GM23338 (cell line): ENCODE measurements at regions not wholly inside any gene's neighbourhood (a gene's known extent, or its start where the extent isn't known, plus 50 kb on each side); places are given as distances from the start of the nearest gene placed in this dataset.

Source experiments
- EZH2 ChIP-seq: fragments of 200-600 bp; sonication (generic); IDR thresholded peaks from one replicate; pipeline ENCODE4 v1.8.0; 2017; ENCODE audit warnings: antibody characterized with exemption, mild to moderate bottlenecking, low read depth; ENCODE audit not compliant: unreplicated experiment
- EZH2phosphoT487 ChIP-seq: fragments of 200-600 bp; sonication (generic); IDR thresholded peaks from one replicate; pipeline ENCODE4 v1.8.1; 2018; ENCODE audit warnings: antibody characterized with exemption; ENCODE audit not compliant: unreplicated experiment
- JUNB ChIP-seq: IDR thresholded peaks from one replicate; pipeline ENCODE4 v1.6.1; 2016; ENCODE audit warnings: antibody characterized with exemption; ENCODE audit not compliant: unreplicated experiment
- NANOG ChIP-seq: IDR thresholded peaks from 2 replicates; pipeline ENCODE4 v1.6.1; 2016; ENCODE audit warnings: antibody characterized with exemption, borderline replicate concordance
- POLR2AphosphoS5 ChIP-seq: IDR thresholded peaks from 2 replicates; pipeline ENCODE4 v1.6.1; 2016; ENCODE audit warnings: antibody characterized with exemption, low read depth
- REST ChIP-seq: IDR thresholded peaks from one replicate; pipeline ENCODE4 v1.6.1; 2018; ENCODE audit warnings: antibody characterized with exemption; ENCODE audit not compliant: unreplicated experiment
- STAT1 ChIP-seq: IDR thresholded peaks from one replicate; pipeline ENCODE4 v1.6.1; 2016; ENCODE audit warnings: antibody characterized with exemption; ENCODE audit not compliant: unreplicated experiment
- ZNF331 ChIP-seq: fragments of 250-450 bp; sonication (Bioruptor Pico); IDR thresholded peaks from 2 replicates; pipeline ENCODE4 v1.5.0; 2020; ENCODE audit warnings: low read depth, mild to moderate bottlenecking, moderate library complexity
- ZNF462 ChIP-seq: fragments of 250-450 bp; sonication (Bioruptor Pico); IDR thresholded peaks from 2 replicates; pipeline ENCODE4 v1.5.0; 2020; ENCODE audit warnings: mild to moderate bottlenecking, moderate library complexity

- TF ChIP-seq ZNF462 (CRISPR knock-in tag) (no peak), REST (no peak), EZH2 (no peak), EZH2phosphoT487 (no peak), JUNB (no peak), ZNF331 (no peak), STAT1 (no peak), NANOG (no peak), POLR2AphosphoS5 (no peak)
Measured at GRCh38 chr6:134449004-134449403, 131.1 kb upstream of the SGK1 start (continued).
